ENCODE measurements at regions not wholly inside any gene's neighbourhood (a gene's known extent, or its start where the extent isn't known, plus 50 kb on each side); places are given as distances from the start of the nearest gene placed in this dataset.

GRCh38 chr21:41670056-41670805 is 96.6 kb downstream of the RIPK4 start:
- whole genome bisulfite sequencing = 94% methylated on average over 28 of the region's 28 CpGs

GRCh38 chr21:41669533-41669830 is 97.4 kb downstream of the RIPK4 start:
- H3K27me3 ChIP-seq (ENCODE audit: insufficient read depth, low read length) = no peaks in the 10 kb centered on the region
- H3K9ac ChIP-seq (ENCODE audit: low read depth, low read length) = no peak overlapping the region
- 87% methylated on average over 4 of the region's 4 CpGs for WGBS
- no peaks in the 10 kb centered on the region for H3K36me3 ChIP-seq (ENCODE audit: insufficient read depth, low read length)
- H3K4me1 ChIP-seq (ENCODE audit: insufficient read depth, low read length) = peaks cover 8% of the 10 kb centered on the region
- no peak overlapping the region for H3K27ac ChIP-seq (ENCODE audit: low read depth, low read length)
- H3K4me3 ChIP-seq (ENCODE audit: low read length) = no peak overlapping the region
- H3K9me3 ChIP-seq (ENCODE audit: insufficient read depth, low read depth, low read length) = no peaks in the 10 kb centered on the region

More at GRCh38 chr21:41670056-41670805, 96.6 kb downstream of the RIPK4 start:
- Histone ChIP-seq H3K36me3 (ENCODE audit: insufficient read depth, low read length) (no peaks in the 10 kb centered on the region), H3K4me1 (ENCODE audit: insufficient read depth, low read length) (peaks cover 6% of the 10 kb centered on the region; the same call in 1 of the 2 replicates), H3K27me3 (ENCODE audit: insufficient read depth, low read length) (no peaks in the 10 kb centered on the region), H3K9me3 (ENCODE audit: insufficient read depth, low read depth, low read length) (no peaks in the 10 kb centered on the region), H3K9ac (ENCODE audit: low read depth, low read length) (no peak overlapping the region), H3K4me3 (ENCODE audit: low read length) (no peak overlapping the region), H3K27ac (ENCODE audit: low read depth, low read length) (no peak overlapping the region)

DNA sequence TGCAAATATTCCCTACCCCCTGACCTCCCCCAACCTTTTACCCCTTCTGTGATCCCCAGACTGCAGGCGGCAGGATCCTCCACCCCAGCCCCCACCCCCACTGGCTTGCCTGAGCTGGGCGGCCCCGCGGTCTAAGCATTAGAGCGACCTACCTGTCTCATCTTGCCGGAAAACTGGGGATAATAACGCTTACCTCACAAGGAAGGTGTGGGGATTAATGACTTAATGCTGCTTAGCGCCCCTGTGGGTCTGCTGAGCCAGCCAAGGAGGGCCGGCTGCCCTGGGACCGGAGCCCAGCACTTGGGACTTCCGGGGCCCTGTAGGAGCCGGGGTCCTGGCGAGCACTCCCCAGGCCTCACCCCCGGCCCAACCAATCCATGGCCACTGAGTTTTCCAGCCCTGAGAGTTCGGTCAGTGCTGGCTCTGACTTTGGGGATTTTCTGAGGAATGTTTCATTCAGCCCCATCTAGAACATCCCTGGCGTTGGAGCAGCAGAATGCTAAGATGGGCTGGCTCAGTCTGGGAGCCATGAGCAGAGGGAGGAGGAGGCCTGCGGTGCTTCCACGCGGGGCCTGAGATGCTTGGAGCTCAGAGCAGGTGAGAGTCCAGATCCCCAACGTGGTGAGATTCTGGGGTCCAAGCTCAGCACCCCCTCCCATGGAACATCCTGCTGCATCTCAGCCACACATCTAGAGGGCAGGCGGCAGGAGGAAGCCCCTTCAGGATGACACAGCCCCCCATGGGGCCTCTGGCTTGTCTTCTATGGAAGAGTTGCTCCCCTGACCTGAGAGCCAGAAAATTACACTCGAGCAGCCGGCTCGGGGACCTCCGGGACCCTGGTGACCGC is 97.9 kb downstream of the RIPK4 start:
- WGBS = 94% methylated on average over 26 of the region's 26 CpGs
- Histone ChIP-seq H3K27me3 (ENCODE audit: insufficient read depth, low read length) (no peaks in the 10 kb centered on the region), H3K4me3 (ENCODE audit: low read length) (no peak overlapping the region), H3K9me3 (ENCODE audit: insufficient read depth, low read depth, low read length) (no peaks in the 10 kb centered on the region), H3K36me3 (ENCODE audit: insufficient read depth, low read length) (no peaks in the 10 kb centered on the region), H3K9ac (ENCODE audit: low read depth, low read length) (no peak overlapping the region), H3K4me1 (ENCODE audit: insufficient read depth, low read length) (peaks cover 10% of the 10 kb centered on the region), H3K27ac (ENCODE audit: low read depth, low read length) (no peak overlapping the region)

- Histone ChIP-seq H3K4me1 (ENCODE audit: insufficient read depth, low read length) (peaks cover 6% of the 10 kb centered on the region; the same call in 1 of the 2 replicates), H3K9ac (ENCODE audit: low read depth, low read length) (no peak overlapping the region), H3K4me3 (ENCODE audit: low read length) (no peak overlapping the region), H3K27ac (ENCODE audit: low read depth, low read length) (no peak overlapping the region), H3K9me3 (ENCODE audit: insufficient read depth, low read depth, low read length) (no peaks in the 10 kb centered on the region), H3K27me3 (ENCODE audit: insufficient read depth, low read length) (no peaks in the 10 kb centered on the region), H3K36me3 (ENCODE audit: insufficient read depth, low read length) (no peaks in the 10 kb centered on the region)
- WGBS = 91% methylated on average over 11 of the region's 11 CpGs
These were observed 98.8 kb downstream of the RIPK4 start for GRCh38 chr21:41668051-41668541.

- H3K9me3 ChIP-seq (ENCODE audit: insufficient read depth, low read depth, low read length) = no peaks in the 10 kb centered on the region
- peaks cover 4% of the 10 kb centered on the region; the same call in 1 of the 2 replicates for H3K4me1 ChIP-seq (ENCODE audit: insufficient read depth, low read length)
- no peak overlapping the region for H3K27ac ChIP-seq (ENCODE audit: low read depth, low read length)
- no peaks in the 10 kb centered on the region for H3K27me3 ChIP-seq (ENCODE audit: insufficient read depth, low read length)
- no peak overlapping the region for H3K4me3 ChIP-seq (ENCODE audit: low read length)
- no peaks in the 10 kb centered on the region for H3K36me3 ChIP-seq (ENCODE audit: insufficient read depth, low read length)
- H3K9ac ChIP-seq (ENCODE audit: low read depth, low read length) = no peak overlapping the region
- 93% methylated on average over 3 of the region's 3 CpGs for WGBS
These were observed 99.7 kb downstream of the RIPK4 start for GRCh38 chr21:41667136-41667535.

GRCh38 chr21:41666641-41667081 is 100.2 kb downstream of the RIPK4 start:
- H3K4me3 ChIP-seq (ENCODE audit: low read length) = no peak overlapping the region
- peaks cover 4% of the 10 kb centered on the region; the same call in 1 of the 2 replicates for H3K4me1 ChIP-seq (ENCODE audit: insufficient read depth, low read length)
- 86% methylated on average over 7 of the region's 7 CpGs for WGBS
- H3K36me3 ChIP-seq (ENCODE audit: insufficient read depth, low read length) = no peaks in the 10 kb centered on the region
- no peak overlapping the region for H3K9ac ChIP-seq (ENCODE audit: low read depth, low read length)
- no peaks in the 10 kb centered on the region for H3K9me3 ChIP-seq (ENCODE audit: insufficient read depth, low read depth, low read length)
- H3K27ac ChIP-seq (ENCODE audit: low read depth, low read length) = no peak overlapping the region
- no peaks in the 10 kb centered on the region for H3K27me3 ChIP-seq (ENCODE audit: insufficient read depth, low read length)

GRCh38 chr21:41665766-41666595 is 100.9 kb downstream of the RIPK4 start:
- 91% methylated on average over 16 of the region's 16 CpGs for WGBS
- no peak overlapping the region for H3K9ac ChIP-seq (ENCODE audit: low read depth, low read length)
- H3K27me3 ChIP-seq (ENCODE audit: insufficient read depth, low read length) = no peaks in the 10 kb centered on the region
- no peaks in the 10 kb centered on the region for H3K36me3 ChIP-seq (ENCODE audit: insufficient read depth, low read length)
- H3K4me3 ChIP-seq (ENCODE audit: low read length) = no peak overlapping the region
- no peaks in the 10 kb centered on the region for H3K9me3 ChIP-seq (ENCODE audit: insufficient read depth, low read depth, low read length)
- H3K4me1 ChIP-seq (ENCODE audit: insufficient read depth, low read length) = peaks cover 4% of the 10 kb centered on the region; the same call in 1 of the 2 replicates
- H3K27ac ChIP-seq (ENCODE audit: low read depth, low read length) = no peak overlapping the region

- Histone ChIP-seq H3K4me1 (ENCODE audit: insufficient read depth, low read length) (peaks cover 4% of the 10 kb centered on the region; the same call in 1 of the 2 replicates), H3K9ac (ENCODE audit: low read depth, low read length) (no peak overlapping the region)
These were observed 101.7 kb downstream of the RIPK4 start for GRCh38 chr21:41664881-41665765.

DNA sequence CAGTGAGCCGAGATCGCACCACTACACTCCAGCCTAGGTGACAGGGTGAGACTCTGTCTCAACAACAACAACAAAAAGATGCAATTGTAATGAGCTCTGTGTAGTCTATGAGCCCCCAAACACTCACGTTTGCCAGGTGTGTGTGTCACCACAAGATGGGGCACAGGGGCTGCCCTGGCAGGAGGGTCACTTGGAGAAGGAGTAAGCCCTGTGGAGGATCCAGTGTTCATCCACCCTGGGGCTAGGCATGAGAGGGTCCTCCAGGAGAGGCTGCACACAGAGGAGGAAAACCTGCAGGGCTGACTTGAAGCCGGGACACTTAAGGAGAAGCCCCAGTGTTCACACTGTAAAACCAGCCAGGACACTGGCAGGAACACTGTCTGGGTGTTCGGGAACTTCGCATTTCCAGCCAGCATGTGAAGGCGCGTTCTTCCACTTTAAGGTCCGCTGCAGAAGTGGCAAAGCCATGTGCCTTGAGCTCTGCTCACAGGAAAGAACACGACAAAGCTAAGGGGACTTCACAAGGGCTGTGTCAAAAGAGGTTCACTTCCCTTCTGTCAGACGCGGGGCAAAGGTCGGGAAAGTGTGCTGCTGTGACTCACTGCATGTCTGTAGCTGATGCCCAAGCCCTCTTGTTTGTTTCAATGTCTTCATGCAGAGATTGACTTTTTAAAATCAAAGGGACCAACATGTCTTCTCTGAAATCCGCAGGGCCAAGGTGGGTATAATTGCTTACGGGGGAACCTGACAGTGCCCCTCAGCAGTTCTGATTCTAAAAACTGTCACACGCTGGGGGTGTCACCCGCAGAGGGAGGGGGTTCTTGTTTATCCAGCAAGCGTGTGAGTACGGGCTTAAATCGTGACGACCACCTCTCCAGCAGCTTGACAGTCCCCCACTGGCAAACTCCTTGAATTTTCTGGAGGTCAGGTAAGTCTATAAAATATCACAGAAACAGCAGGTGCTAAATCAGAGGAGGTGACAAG is 102.8 kb downstream of the RIPK4 start:
- Histone ChIP-seq H3K9ac (ENCODE audit: low read depth, low read length) (no peak overlapping the region), H3K9me3 (ENCODE audit: insufficient read depth, low read depth, low read length) (no peaks in the 10 kb centered on the region), H3K27me3 (ENCODE audit: insufficient read depth, low read length) (no peaks in the 10 kb centered on the region), H3K4me1 (ENCODE audit: insufficient read depth, low read length) (peaks cover 4% of the 10 kb centered on the region; the same call in 1 of the 2 replicates), H3K36me3 (ENCODE audit: insufficient read depth, low read length) (no peaks in the 10 kb centered on the region), H3K27ac (ENCODE audit: low read depth, low read length) (no peak overlapping the region), H3K4me3 (ENCODE audit: low read length) (no peak overlapping the region)
- 82% methylated on average over 21 of the region's 21 CpGs for WGBS

More at GRCh38 chr21:41664881-41665765, 101.7 kb downstream of the RIPK4 start:
- H3K9me3 ChIP-seq (ENCODE audit: insufficient read depth, low read depth, low read length) = no peaks in the 10 kb centered on the region
- WGBS = 89% methylated on average over 32 of the region's 32 CpGs
- H3K27ac ChIP-seq (ENCODE audit: low read depth, low read length) = no peak overlapping the region
- no peak overlapping the region for H3K4me3 ChIP-seq (ENCODE audit: low read length)
- H3K27me3 ChIP-seq (ENCODE audit: insufficient read depth, low read length) = no peaks in the 10 kb centered on the region
- no peaks in the 10 kb centered on the region for H3K36me3 ChIP-seq (ENCODE audit: insufficient read depth, low read length)
